ENCODE measurements at regions not wholly inside any gene's neighbourhood (a gene's known extent, or its start where the extent isn't known, plus 50 kb on each side); places are given as distances from the start of the nearest gene placed in this dataset.
"Not testable (repeated sequence)": the region's sequence is repeated elsewhere in the genome, so short reads cannot be mapped to it uniquely, and the experiment has no call there.

DNA sequence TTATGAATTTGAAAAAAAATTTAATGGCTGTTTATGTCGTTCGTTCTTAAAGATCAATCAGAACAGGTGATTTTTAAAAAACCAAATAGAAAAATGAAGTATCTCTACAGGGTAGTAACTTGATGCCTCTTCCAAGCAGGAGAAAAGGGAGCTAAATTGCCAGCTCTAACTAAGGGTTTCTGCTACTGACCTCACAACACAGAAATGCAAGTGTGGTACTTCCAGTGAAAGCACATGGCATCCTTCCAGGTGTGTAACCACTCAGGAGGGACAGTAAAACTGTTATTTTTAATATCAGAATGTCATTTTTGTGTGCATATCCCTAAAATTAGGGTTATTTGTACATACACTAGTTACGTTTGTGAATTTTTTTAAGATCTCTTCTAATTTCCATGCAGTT lies 116.8 kb upstream of the ZCCHC13 start:
- H3K27me3 ChIP-seq (ENCODE audit: control insufficient read depth in 1 of 2, insufficient read depth in 2 of 2, low read length in 2 of 2), result no peaks in the 10 kb centered on the region
- ATAC-seq (no peak), FAIRE-seq (no peak), DNase-seq (ENCODE audit: low spot score) (no peak)
- BruUV-seq (replicated peaks), result no TSS peak
- no peak overlapping the region for H3K4me3 ChIP-seq (replicated peaks in 1 of 3; ENCODE audit: insufficient read depth in 1 of 3, low read depth in 2 of 3, low read length in 3 of 3)
- ChIA-PET POLR2A (no interaction called here), CTCF (ENCODE audit: low intra/inter-chr PET ratio, low total read pairs) (no interaction called here)
- H3K27ac ChIP-seq (ENCODE audit: extremely low read length, insufficient read depth, low read length), result no peak overlapping the region
- no peaks in the 10 kb centered on the region for H3K36me3 ChIP-seq (replicated peaks in 1 of 2; ENCODE audit: control insufficient read depth in 1 of 2, insufficient read depth in 2 of 2, low read length in 2 of 2)
- in situ Hi-C loops (cut with HindIII; ENCODE audit: extremely low pct_ligation_motif_present, low pct_unique_long_range_greater_than_20kb) (no loop called here), intact Hi-C loops (cut with micrococcal nuclease; ENCODE audit: unreplicated experiment) (no loop called here)
- H4K20me1 ChIP-seq (ENCODE audit: insufficient read depth, low read length), result no peaks in the 10 kb centered on the region
- H3K4me1 ChIP-seq (ENCODE audit: insufficient read depth, low read length), result no peaks in the 10 kb centered on the region
- no peaks in the 10 kb centered on the region for H3K9me3 ChIP-seq (ENCODE audit: low read length)
- H3K4me2 ChIP-seq (ENCODE audit: low read depth, low read length), result no peak overlapping the region
- TF ChIP-seq MED1 (CRISPR knock-in tag; IDR thresholded peaks at IDR 0.05) (no peak), RFXAP (CRISPR knock-in tag; IDR thresholded peaks at IDR 0.05; ENCODE audit: borderline replicate concordance) (no peak), NR2F1 (CRISPR knock-in tag; IDR thresholded peaks at IDR 0.05) (no peak), ZNF768 (CRISPR knock-in tag; IDR thresholded peaks at IDR 0.05) (no peak), ZNF180 (CRISPR knock-in tag; IDR thresholded peaks at IDR 0.05; ENCODE audit: borderline replicate concordance, low read depth) (no peak), ZNF850 (CRISPR knock-in tag; conservative IDR thresholded peaks at IDR 0.05) (no peak), ZNF33A (CRISPR knock-in tag; IDR thresholded peaks at IDR 0.05; ENCODE audit: borderline replicate concordance) (no peak), XBP1 (CRISPR knock-in tag; IDR thresholded peaks at IDR 0.05) (no peak)
- TF ChIP-seq, protein P1, sequence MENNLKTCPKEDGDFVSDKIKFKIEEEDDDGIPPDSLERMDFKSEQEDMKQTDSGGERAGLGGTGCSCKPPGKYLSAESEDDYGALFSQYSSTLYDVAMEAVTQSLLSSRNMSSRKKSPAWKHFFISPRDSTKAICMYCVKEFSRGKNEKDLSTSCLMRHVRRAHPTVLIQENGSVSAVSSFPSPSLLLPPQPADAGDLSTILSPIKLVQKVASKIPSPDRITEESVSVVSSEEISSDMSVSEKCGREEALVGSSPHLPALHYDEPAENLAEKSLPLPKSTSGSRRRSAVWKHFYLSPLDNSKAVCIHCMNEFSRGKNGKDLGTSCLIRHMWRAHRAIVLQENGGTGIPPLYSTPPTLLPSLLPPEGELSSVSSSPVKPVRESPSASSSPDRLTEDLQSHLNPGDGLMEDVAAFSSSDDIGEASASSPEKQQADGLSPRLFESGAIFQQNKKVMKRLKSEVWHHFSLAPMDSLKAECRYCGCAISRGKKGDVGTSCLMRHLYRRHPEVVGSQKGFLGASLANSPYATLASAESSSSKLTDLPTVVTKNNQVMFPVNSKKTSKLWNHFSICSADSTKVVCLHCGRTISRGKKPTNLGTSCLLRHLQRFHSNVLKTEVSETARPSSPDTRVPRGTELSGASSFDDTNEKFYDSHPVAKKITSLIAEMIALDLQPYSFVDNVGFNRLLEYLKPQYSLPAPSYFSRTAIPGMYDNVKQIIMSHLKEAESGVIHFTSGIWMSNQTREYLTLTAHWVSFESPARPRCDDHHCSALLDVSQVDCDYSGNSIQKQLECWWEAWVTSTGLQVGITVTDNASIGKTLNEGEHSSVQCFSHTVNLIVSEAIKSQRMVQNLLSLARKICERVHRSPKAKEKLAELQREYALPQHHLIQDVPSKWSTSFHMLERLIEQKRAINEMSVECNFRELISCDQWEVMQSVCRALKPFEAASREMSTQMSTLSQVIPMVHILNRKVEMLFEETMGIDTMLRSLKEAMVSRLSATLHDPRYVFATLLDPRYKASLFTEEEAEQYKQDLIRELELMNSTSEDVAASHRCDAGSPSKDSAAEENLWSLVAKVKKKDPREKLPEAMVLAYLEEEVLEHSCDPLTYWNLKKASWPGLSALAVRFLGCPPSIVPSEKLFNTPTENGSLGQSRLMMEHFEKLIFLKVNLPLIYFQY (CRISPR knock-in tag; IDR thresholded peaks at IDR 0.05; ENCODE audit: borderline replicate concordance), result no peak
- TF ChIP-seq, protein P2, sequence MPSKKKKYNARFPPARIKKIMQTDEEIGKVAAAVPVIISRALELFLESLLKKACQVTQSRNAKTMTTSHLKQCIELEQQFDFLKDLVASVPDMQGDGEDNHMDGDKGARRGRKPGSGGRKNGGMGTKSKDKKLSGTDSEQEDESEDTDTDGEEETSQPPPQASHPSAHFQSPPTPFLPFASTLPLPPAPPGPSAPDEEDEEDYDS (CRISPR knock-in tag; IDR thresholded peaks at IDR 0.05), result no peak
- TF ChIP-seq, protein P3, sequence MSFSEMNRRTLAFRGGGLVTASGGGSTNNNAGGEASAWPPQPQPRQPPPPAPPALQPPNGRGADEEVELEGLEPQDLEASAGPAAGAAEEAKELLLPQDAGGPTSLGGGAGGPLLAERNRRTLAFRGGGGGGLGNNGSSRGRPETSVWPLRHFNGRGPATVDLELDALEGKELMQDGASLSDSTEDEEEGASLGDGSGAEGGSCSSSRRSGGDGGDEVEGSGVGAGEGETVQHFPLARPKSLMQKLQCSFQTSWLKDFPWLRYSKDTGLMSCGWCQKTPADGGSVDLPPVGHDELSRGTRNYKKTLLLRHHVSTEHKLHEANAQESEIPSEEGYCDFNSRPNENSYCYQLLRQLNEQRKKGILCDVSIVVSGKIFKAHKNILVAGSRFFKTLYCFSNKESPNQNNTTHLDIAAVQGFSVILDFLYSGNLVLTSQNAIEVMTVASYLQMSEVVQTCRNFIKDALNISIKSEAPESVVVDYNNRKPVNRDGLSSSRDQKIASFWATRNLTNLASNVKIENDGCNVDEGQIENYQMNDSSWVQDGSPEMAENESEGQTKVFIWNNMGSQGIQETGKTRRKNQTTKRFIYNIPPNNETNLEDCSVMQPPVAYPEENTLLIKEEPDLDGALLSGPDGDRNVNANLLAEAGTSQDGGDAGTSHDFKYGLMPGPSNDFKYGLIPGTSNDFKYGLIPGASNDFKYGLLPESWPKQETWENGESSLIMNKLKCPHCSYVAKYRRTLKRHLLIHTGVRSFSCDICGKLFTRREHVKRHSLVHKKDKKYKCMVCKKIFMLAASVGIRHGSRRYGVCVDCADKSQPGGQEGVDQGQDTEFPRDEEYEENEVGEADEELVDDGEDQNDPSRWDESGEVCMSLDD (CRISPR knock-in tag; IDR thresholded peaks at IDR 0.05; ENCODE audit: borderline replicate concordance), result no peak
- no peak overlapping the region for H3K9ac ChIP-seq (ENCODE audit: insufficient read depth, low read depth, low read length)
- WGBS (ENCODE audit: low lambda C conversion rate), result 100% methylated on average over 3 of the region's 3 CpGs
- no peak overlapping the region for H2AFZ ChIP-seq (ENCODE audit: low read length)
- no peaks in the 10 kb centered on the region for H3K79me2 ChIP-seq (ENCODE audit: insufficient read depth, low read length)

DNA sequence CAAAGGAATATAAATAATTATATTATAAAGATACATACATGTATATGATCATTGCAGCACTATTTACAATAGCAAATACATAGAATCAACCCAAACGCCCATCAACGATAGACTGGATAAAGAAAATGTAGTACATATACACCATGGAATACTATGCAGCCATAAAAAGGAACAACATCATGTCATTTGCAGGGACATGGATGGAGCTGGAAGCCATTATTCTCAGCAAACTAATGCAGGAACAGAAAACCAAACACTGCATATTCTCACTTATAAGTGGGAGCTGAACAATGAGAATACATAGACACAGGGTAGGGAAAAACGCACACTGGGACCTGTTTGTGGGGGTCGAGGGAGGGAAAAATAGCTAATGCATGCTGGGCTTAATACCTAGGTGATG lies 120.9 kb upstream of the ZCCHC13 start:
- BruUV-seq (replicated peaks); FAIRE-seq; ATAC-seq; H3K9me3 ChIP-seq (ENCODE audit: low read length); in situ Hi-C loops (cut with HindIII; ENCODE audit: extremely low pct_ligation_motif_present, low pct_unique_long_range_greater_than_20kb); H2AFZ ChIP-seq (ENCODE audit: low read length); H3K79me2 ChIP-seq (ENCODE audit: insufficient read depth, low read length); DNase-seq (ENCODE audit: low spot score); H3K4me2 ChIP-seq (ENCODE audit: low read depth, low read length); H3K4me3 ChIP-seq (replicated peaks in 1 of 3; ENCODE audit: insufficient read depth in 1 of 3, low read depth in 2 of 3, low read length in 3 of 3); H3K9ac ChIP-seq (ENCODE audit: insufficient read depth, low read depth, low read length); H3K27me3 ChIP-seq (ENCODE audit: control insufficient read depth in 1 of 2, insufficient read depth in 2 of 2, low read length in 2 of 2); H3K27ac ChIP-seq (ENCODE audit: extremely low read length, insufficient read depth, low read length); CTCF ChIA-PET (ENCODE audit: low intra/inter-chr PET ratio, low total read pairs); H3K36me3 ChIP-seq (replicated peaks in 1 of 2; ENCODE audit: control insufficient read depth in 1 of 2, insufficient read depth in 2 of 2, low read length in 2 of 2); POLR2A ChIA-PET; H4K20me1 ChIP-seq (ENCODE audit: insufficient read depth, low read length); intact Hi-C loops (cut with micrococcal nuclease; ENCODE audit: unreplicated experiment): not testable (repeated sequence)
- WGBS (ENCODE audit: low lambda C conversion rate), result 94% methylated on average over 4 of the region's 4 CpGs
- H3K4me1 ChIP-seq (ENCODE audit: insufficient read depth, low read length), result peaks cover 14% of the 10 kb centered on the region
